H9 (cell line): ENCODE measurements at regions not wholly inside any gene's neighbourhood (a gene's known extent, or its start where the extent isn't known, plus 50 kb on each side); places are given as distances from the start of the nearest gene placed in this dataset.

Experiments
- DNase-seq: peaks from one replicate; pipeline ENCODE4 v3.0.0-alpha.2; 2017
- H2AFZ ChIP-seq: one replicate; pipeline ENCODE4 v1.6.1; 2013; ENCODE audit warnings: mild to moderate bottlenecking, low read length, control low read depth, moderate library complexity
- H2AK5ac ChIP-seq: 2 replicates; pipeline ENCODE4 v1.6.1; 2013; ENCODE audit warnings: low read length, control low read depth, mixed read lengths; ENCODE audit not compliant: insufficient read length
- H2BK120ac ChIP-seq: one replicate; pipeline ENCODE4 v1.6.1; 2013; ENCODE audit warnings: low read depth, mild to moderate bottlenecking, low read length, control low read depth, inconsistent platforms; ENCODE audit not compliant: poor library complexity, severe bottlenecking
- H2BK12ac ChIP-seq: 2 replicates; pipeline ENCODE4 v1.6.1; 2013; ENCODE audit warnings: low read length, control low read depth, mixed read lengths, low read depth; ENCODE audit not compliant: insufficient read length
- H2BK15ac ChIP-seq: 2 replicates; pipeline ENCODE4 v1.6.1; 2013; ENCODE audit warnings: low read depth, low read length, control low read depth
- H2BK20ac ChIP-seq: one replicate; pipeline ENCODE4 v1.6.1; 2013; ENCODE audit warnings: low read depth, mild to moderate bottlenecking, low read length, control low read depth, inconsistent platforms; ENCODE audit not compliant: poor library complexity, severe bottlenecking
- H2BK5ac ChIP-seq: 2 replicates; pipeline ENCODE4 v1.6.1; 2013; ENCODE audit warnings: low read length, control low read depth, mixed read lengths; ENCODE audit not compliant: insufficient read length
- H3K14ac ChIP-seq: 2 replicates; pipeline ENCODE4 v1.6.1; 2013; ENCODE audit warnings: low read length, control low read depth; ENCODE audit not compliant: insufficient read depth
- H3K18ac ChIP-seq: 2 replicates; pipeline ENCODE4 v1.6.1; 2013; ENCODE audit warnings: low read depth, mild to moderate bottlenecking, mixed read lengths, low read length, control low read depth; ENCODE audit not compliant: insufficient read length
- H3K23ac ChIP-seq: 2 replicates; pipeline ENCODE4 v1.6.1; 2013; ENCODE audit warnings: low read length, control low read depth, mixed read lengths, low read depth; ENCODE audit not compliant: insufficient read length
- H3K23me2 ChIP-seq: 2 replicates; pipeline ENCODE4 v1.6.1; 2013; ENCODE audit warnings: low read depth, mild to moderate bottlenecking, mixed read lengths, low read length, control low read depth; ENCODE audit not compliant: insufficient read length, poor library complexity, severe bottlenecking
- H3K27ac ChIP-seq: 2 replicates; pipeline ENCODE4 v1.5.1; 2013; ENCODE audit warnings: low read length, control low read depth, mixed read lengths, low read depth; ENCODE audit not compliant: insufficient read length
- H3K27me3 ChIP-seq: 2 replicates; pipeline ENCODE4 v1.6.1; 2013; ENCODE audit warnings: low read length, control low read depth, inconsistent platforms; ENCODE audit not compliant: insufficient read depth
- H3K4ac ChIP-seq: 2 replicates; pipeline ENCODE4 v1.6.1; 2013; ENCODE audit warnings: low read depth, mild to moderate bottlenecking, control low read depth, inconsistent platforms, low read length, moderate library complexity
- H3K4me1 ChIP-seq: 2 replicates; pipeline ENCODE4 v1.6.1; 2013; ENCODE audit warnings: low read length, control low read depth, inconsistent platforms; ENCODE audit not compliant: insufficient read depth
- H3K4me2 ChIP-seq: 2 replicates; pipeline ENCODE4 v1.6.1; 2013; ENCODE audit warnings: low read length, control low read depth, mixed read lengths; ENCODE audit not compliant: insufficient read length, insufficient read depth
- H3K56ac ChIP-seq: 2 replicates; pipeline ENCODE4 v1.6.1; 2013; ENCODE audit warnings: low read depth, mild to moderate bottlenecking, mixed read lengths, low read length, control low read depth; ENCODE audit not compliant: insufficient read length
- H3K79me1 ChIP-seq: 2 replicates; pipeline ENCODE4 v1.6.1; 2013; ENCODE audit warnings: low read depth, mild to moderate bottlenecking, moderate library complexity, low read length, control low read depth, inconsistent platforms; ENCODE audit not compliant: insufficient read depth, poor library complexity, severe bottlenecking
- H3K79me2 ChIP-seq: 2 replicates; pipeline ENCODE4 v1.6.1; 2013; ENCODE audit warnings: low read length, control low read depth, inconsistent platforms; ENCODE audit not compliant: insufficient read depth
- H3K9ac ChIP-seq: 2 replicates; pipeline ENCODE4 v1.6.1; 2013; ENCODE audit warnings: low read length, control low read depth, mixed read lengths; ENCODE audit not compliant: insufficient read length; ENCODE audit errors: extremely low read depth
- H3K9me3 ChIP-seq: one replicate; pipeline ENCODE4 v1.6.1; 2013; ENCODE audit warnings: low read depth, low read length, inconsistent platforms; ENCODE audit not compliant: control insufficient read depth
- H3T11ph ChIP-seq: one replicate; pipeline ENCODE4 v1.6.1; 2013; ENCODE audit warnings: mild to moderate bottlenecking, low read length, control low read depth, inconsistent platforms
- H4K20me1 ChIP-seq: one replicate; pipeline ENCODE4 v1.6.1; 2013; ENCODE audit not compliant: control insufficient read depth, insufficient read length, insufficient read depth
- H4K5ac ChIP-seq: 2 replicates; pipeline ENCODE4 v1.6.1; 2013; ENCODE audit warnings: low read depth, mild to moderate bottlenecking, mixed read lengths, low read length, control low read depth; ENCODE audit not compliant: insufficient read length
- H4K8ac ChIP-seq: replicated peaks from 2 replicates; pipeline ENCODE4 v1.6.1; 2013; ENCODE audit warnings: low read length, control low read depth, mixed read lengths, low read depth; ENCODE audit not compliant: insufficient read length
- H4K91ac ChIP-seq: 2 replicates; pipeline ENCODE4 v1.6.1; 2013; ENCODE audit warnings: low read depth, mild to moderate bottlenecking, moderate library complexity, mixed read lengths, low read length, control low read depth; ENCODE audit not compliant: insufficient read length
- H3K27ac Mint-ChIP-seq, 3 experiments: 2 replicates in 2 of 3; 3 replicates in 1 of 3; pipeline ENCODE4 v1.8.0; 2020 to 2021; ENCODE audit warnings: mixed read lengths in 3 of 3, mild to moderate bottlenecking in 1 of 3, moderate library complexity in 1 of 3
- H3K27me3 Mint-ChIP-seq: 2 replicates; pipeline ENCODE4 v1.8.0; 2021; ENCODE audit warnings: low read depth, mild to moderate bottlenecking, moderate library complexity, mixed read lengths
- H3K36me3 Mint-ChIP-seq, 3 experiments: 2 replicates in 2 of 3; 3 replicates in 1 of 3; pipeline ENCODE4 v1.8.0; 2020 to 2021; ENCODE audit warnings: low read depth in 3 of 3, mixed read lengths in 3 of 3; ENCODE audit not compliant: insufficient read depth in 1 of 3
- H3K4me1 Mint-ChIP-seq, 2 experiments: 2 replicates each; pipeline ENCODE4 v1.8.0; 2020; ENCODE audit warnings: mixed read lengths in 2 of 2
- H3K4me3 Mint-ChIP-seq, 2 experiments: 2 replicates in 1 of 2; 3 replicates in 1 of 2; pipeline ENCODE4 v1.8.0; 2020 to 2021; ENCODE audit warnings: mild to moderate bottlenecking in 2 of 2, mixed read lengths in 2 of 2, moderate library complexity in 1 of 2
- H3K9me3 Mint-ChIP-seq, 2 experiments: 2 replicates in 1 of 2; 3 replicates in 1 of 2; pipeline ENCODE4 v1.8.0; 2020; ENCODE audit warnings: mild to moderate bottlenecking in 2 of 2, mixed read lengths in 2 of 2, moderate library complexity in 1 of 2
- WGBS: extraction: QIAGEN DNeasy Blood & Tissue Kit; methylation state at CpG from one replicate; pipeline ENCODE4 v1.1.7; 2013; ENCODE audit warnings: missing lambda C conversion rate, low lambda C conversion rate, mixed read lengths; ENCODE audit not compliant: insufficient read length; ENCODE audit errors: extremely low coverage; 5-methylcytosine and 5-hydroxymethylcytosine counted together
- TF ChIP-seq, protein P1 (sequence below): fragments of 200-600 bp; sonication (generic); conservative IDR thresholded peaks from 3 replicates; pipeline ENCODE4 v1.8.0; 2021; ENCODE audit warnings: antibody characterized with exemption, mild to moderate bottlenecking

DNA sequence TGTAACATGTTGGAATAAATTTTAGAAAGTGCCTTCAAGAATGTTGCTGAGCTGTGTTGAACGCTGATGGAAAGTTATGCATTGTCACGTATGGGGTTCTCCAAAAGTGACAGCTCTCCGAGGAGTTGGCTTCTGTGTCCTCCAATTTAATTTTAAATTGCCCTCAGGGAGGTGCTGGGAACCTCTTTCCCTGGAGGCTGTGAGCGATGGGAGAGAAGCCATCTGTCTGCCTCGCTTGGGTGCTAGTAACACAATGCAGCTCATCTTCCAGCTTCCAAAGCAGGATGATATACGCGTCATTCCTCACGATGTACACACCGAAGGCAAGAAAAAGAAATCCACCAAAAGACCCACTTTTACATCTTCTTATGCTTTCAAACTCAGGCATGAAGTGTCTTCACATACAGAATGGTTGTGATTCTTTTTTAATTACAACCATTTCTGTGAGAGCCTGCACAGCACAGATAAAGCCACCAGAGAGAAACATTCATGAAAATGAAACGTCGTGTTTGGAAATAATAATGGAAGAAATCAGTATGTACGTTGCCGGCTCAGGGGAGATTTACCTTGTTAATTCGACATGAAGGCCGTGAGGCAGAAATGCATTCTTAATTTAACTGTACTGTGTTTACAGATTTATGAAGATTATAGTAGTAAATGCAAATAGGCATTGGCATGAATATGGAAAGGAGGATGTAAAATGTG, 218.9 kb downstream of the ASMT start:
- Histone ChIP-seq H3T11ph (no peak overlapping the region), H3K56ac (no peak overlapping the region), H3K9ac (no peak overlapping the region), H2AFZ (no peak overlapping the region), H3K23ac (no peak overlapping the region), H3K4me2 (no peak overlapping the region), H3K27ac (no peak overlapping the region), H4K5ac (no peak overlapping the region), H3K4ac (no peak overlapping the region), H3K23me2 (no peaks in the 10 kb centered on the region), H3K9me3 (peaks cover 9% of the 10 kb centered on the region), H2BK20ac (peak overlapping the region; percentile 83), H3K79me1 (no peaks in the 10 kb centered on the region), H2BK15ac (no peak overlapping the region), H2BK5ac (no peak overlapping the region), H2AK5ac (no peak overlapping the region), H3K4me1 (no peaks in the 10 kb centered on the region), H4K8ac (no peak overlapping the region), H2BK12ac (no peak overlapping the region), H2BK120ac (no peak overlapping the region), H3K14ac (no peak overlapping the region), H3K18ac (no peak overlapping the region), H3K27me3 (no peaks in the 10 kb centered on the region), H4K91ac (no peak overlapping the region), H4K20me1 (no peaks in the 10 kb centered on the region), H3K79me2 (no peaks in the 10 kb centered on the region)
- H3K27me3 Mint-ChIP-seq: no peaks in the 10 kb centered on the region; the same call in 1 of the 2 replicates
- TF ChIP-seq, protein P1, sequence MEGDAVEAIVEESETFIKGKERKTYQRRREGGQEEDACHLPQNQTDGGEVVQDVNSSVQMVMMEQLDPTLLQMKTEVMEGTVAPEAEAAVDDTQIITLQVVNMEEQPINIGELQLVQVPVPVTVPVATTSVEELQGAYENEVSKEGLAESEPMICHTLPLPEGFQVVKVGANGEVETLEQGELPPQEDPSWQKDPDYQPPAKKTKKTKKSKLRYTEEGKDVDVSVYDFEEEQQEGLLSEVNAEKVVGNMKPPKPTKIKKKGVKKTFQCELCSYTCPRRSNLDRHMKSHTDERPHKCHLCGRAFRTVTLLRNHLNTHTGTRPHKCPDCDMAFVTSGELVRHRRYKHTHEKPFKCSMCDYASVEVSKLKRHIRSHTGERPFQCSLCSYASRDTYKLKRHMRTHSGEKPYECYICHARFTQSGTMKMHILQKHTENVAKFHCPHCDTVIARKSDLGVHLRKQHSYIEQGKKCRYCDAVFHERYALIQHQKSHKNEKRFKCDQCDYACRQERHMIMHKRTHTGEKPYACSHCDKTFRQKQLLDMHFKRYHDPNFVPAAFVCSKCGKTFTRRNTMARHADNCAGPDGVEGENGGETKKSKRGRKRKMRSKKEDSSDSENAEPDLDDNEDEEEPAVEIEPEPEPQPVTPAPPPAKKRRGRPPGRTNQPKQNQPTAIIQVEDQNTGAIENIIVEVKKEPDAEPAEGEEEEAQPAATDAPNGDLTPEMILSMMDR: no peak
- H3K27ac Mint-ChIP-seq: peak overlapping the region in 1 of 3 experiments; percentile 44; a peak in 1 of 7 replicates
- peaks cover 15 to 31% of the 10 kb centered on the region in 2 experiments for H3K9me3 Mint-ChIP-seq
- WGBS: no CpG with 5 or more reads among the region's 15 CpGs
- peaks cover 3 to 19% (median 9%) of the 10 kb centered on the region in 3 experiments; a peak in 5 of 7 replicates for H3K36me3 Mint-ChIP-seq
- H3K4me1 Mint-ChIP-seq: peaks cover 6 to 9% of the 10 kb centered on the region in 2 experiments
- no peak overlapping the region for H3K4me3 Mint-ChIP-seq
- DNase-seq: no peak
